DMS53 treated with DMSO at 0.1 percent for 48 hours (cell line): ENCODE measurements at regions not wholly inside any gene's neighbourhood (a gene's known extent, or its start where the extent isn't known, plus 50 kb on each side); places are given as distances from the start of the nearest gene placed in this dataset.
"Not testable (repeated sequence)": the region's sequence is repeated elsewhere in the genome, so short reads cannot be mapped to it uniquely, and the experiment has no call there.

Source experiments
- DNase-seq: peaks from one replicate; lab custom pipeline; 2025; ENCODE audit not compliant: unreplicated experiment; lab: John Stamatoyannopoulos, UW

DNA sequence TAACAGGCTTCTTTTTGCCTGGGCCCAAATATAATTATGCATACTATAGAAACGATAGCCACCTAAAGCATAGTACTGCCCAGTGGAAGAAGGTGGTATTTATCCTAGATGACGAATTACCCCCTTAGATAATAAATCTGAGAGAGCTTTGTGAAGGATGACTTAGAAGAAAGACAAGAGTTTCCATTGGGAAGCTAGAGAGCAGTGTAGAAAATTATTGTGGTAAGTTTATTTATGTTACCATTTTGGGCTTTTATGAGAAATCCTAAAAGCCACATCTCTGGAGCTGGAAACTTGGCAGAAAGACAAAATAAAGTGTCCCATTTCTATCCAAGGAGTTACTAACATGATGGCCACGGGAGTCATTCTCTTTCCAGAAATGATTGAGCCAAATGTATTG lies 172.0 kb upstream of the SEMA6A start:
- DNase-seq, result no peak

DNA sequence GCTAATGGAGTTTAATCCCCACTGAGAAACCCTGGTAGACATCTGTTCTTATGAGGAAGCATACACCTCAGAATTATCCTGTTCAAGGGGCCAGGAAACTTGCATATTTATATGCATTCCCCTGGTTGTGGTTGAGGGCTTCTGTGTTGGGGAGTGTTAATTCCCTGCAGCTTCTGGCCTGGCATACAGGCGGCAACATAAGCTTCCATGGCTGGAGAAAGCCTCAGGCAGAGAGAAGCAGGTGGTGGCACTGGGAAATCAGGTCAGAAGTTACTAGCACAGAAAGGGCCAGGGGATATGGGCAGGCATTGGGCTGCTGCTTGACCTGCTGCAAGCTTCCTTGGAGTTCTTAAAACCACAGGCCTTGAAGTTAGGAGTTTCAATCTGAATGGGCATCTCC lies 166.1 kb upstream of the SEMA6A start:
- no peak for DNase-seq

DNA sequence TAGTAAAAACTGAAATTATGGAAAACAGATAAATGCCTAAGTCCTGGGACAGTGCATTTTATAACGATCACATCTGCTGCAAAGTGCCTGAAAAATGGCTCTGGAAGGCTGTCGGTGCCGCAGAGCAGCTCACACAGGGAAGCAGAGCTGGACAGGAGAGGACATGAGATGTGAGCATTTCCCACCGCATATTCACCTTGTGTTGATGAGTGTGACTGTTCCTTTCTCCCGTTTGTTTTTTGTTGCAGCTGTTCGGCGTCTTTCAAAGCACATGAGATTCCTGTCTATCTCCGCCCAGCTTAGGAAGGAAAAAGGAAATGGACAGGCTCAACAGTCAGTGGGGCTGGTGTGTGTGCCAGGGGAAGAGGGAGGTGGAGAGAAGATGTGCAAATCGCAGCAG lies 164.9 kb upstream of the SEMA6A start:
- no peak for DNase-seq

DNA sequence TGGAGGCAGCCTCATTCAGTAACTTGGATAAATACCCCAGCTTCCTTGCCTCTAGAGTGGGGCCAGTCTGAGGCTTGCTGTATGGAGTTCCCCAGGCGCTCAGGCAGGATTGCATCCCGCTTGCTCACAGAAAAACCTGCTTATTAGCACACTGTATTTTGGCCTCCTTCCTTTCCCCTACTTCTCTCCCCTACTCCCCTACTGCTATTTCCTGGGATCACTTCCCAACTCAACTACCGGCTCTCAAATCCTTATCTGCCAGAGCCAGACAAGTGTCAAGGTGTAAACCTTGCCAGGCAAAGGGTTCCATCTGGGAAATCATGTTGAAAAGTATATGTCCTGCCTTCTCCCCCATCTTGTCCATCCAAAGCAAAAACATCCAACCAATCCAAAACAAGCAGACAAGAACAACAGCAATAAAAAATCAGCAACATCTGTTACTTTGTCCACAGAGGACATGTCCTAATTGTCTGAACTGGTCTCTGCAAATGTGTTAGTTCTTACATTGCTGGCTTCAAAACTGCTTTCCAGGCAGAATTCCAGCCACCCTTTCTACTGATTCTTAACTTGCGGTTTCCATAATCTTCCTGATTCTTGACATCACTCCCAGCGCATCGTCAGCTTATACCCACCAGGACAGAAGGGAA lies 164.1 kb upstream of the SEMA6A start:
- no peak for DNase-seq

DNA sequence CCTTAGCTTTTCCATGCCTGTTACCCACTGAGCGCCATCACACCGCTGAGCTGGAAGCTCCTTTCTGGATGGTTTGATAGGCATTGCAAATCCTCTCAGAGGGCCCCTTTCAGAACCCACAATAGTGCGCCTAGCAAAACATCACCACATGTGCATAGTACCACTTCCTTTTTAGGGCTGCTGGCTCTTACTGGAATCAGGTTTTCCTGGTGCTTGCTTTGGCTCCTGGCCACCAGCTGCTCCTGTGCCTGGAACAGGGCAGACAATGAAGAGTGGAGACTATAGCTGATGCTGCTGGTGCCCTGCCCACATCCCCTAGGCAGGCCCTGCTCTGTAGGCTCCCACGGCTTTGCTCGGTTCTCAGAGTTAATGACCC lies 163.6 kb upstream of the SEMA6A start:
- DNase-seq, result no peak

DNA sequence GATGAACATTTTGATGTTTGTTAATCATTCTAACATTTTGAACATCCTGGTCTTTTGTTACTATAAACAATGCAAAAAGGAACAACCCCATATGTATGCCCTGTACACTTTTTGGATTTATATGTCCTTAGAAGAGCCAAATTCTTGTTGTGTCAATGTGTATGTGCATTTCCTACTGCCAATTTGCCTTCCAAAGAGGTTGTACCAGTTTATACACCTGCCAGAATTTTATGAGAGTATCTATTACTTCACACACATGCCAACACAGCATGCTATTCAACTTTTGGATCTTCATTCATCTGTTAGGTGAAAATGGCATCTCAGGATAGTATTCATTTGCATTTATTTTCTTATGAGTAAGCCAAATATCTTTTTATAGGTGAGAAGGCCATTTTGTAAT lies 162.0 kb upstream of the SEMA6A start:
- DNase-seq, result no peak

DNA sequence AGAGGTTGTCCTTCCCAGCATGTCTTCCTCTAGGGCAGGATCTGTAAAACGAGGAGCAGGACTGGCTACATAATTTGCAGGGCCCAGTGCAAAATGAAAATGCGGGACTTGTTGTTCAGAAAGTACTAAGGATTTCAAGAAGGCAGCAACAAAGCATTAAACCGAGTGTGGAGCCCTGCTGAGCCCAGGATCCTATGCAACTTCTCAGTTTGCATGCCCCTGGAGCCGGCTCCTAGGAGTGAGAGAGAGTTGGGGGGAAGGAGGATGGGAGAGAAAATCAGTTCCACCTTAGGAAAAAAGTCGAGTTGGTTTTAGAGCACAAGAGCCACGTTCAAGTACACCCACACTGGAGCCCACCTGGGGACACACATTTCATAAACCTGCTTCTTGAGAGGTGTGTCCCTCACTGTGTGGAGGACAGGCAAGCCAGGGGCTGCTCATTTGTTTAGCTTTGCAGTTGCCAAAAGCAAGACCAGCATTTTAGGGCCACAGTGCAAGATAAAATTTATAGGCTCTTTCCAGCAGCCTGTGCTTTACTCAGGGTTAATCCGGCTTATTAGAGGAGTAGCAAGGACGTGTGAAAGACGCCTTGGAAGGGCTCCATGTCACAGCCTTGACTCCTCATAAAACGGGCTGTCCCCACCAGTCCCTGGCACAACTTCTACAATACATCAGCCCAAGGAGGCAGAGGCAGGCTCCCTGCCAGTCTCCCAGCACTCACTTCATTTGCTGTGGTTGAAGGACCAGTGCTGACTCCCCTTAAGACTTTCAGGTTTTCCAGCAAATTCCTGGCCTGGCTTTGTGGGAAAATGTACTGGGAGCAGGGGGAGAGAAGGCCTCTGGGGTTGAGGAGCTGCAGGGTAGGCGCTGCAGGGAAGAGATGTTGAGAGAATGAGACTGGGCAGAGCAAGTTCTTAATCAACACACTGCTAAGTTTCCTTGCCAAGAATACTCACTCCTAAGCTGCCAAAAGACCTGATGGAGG lies 159.7 kb upstream of the SEMA6A start:
- DNase-seq, result no peak

DNA sequence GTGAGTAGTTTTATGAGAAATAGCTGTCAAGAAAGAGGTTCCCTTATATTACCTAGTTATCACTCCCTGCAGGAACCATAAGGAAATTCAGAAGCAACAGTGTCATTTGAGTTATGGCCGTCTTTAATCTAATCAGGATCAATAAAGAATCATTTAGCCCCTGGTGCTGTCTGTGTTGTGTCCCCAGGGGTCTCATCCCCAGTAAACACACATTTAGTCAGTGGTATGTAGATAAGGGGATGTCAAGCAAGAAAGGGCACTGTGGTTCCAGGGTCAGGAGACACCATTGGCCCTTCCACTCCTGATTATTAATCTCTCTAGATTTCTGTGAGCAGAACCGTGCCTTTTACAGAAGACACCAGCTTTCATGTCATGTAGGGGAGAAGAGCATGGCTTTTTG lies 158.0 kb upstream of the SEMA6A start:
- DNase-seq, result no peak

DNA sequence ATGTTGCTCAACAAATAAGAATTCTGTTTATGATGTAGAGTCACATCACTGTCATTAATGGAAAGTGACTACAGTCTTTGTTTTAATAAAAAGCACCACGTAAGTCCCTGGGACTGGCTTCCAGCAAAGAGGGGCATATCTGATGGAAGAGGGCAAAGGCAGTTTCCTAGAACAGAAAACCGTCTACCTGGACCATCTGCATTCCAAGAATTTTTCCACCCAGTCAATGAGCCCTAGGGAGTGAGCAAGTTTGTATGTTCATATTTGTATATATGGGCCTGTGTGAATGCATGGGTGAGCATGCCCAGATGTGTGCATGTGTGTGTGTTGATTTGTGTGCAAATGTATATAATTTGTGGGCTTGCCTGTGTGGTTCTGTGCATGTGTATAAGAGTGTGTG lies 156.8 kb upstream of the SEMA6A start:
- no peak for DNase-seq

DNA sequence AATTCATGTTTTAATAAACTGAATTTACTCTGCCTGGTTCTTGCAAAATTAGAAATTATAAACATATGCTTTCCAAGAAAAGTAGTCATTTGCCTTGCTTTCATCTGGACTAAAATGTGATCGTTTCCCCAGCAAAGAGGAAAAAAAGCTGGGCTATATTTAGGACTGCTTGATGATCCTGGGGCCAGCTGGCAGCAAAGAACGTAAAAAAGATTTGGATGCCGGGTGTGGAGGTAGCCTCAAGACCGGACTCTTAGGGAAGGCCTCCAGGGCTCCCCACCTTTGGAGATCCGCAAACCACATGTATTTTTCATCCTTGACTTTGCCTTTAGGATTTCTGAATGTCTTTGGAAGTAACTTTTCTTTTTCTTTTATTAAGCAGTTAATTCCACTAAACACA lies 156.1 kb upstream of the SEMA6A start:
- no peak for DNase-seq

DNA sequence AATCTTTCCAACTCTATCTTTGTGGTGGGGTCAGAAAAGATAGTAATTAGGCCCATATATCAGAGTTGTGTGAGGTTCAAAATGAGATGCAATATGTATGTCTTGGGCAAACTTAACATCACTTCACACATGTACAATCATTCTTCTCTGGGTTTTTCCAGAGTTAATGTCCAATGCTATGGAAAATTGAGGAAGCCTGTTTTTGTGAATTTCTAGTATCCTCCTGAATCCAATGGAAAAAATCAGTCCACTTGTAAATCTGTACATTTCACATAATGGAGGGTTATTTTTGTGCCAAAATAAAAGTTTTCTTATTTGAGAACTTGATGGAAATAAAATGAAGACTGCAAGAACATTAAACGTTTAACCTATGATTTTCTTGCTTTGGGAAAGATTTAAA lies 155.6 kb upstream of the SEMA6A start:
- no peak for DNase-seq

DNA sequence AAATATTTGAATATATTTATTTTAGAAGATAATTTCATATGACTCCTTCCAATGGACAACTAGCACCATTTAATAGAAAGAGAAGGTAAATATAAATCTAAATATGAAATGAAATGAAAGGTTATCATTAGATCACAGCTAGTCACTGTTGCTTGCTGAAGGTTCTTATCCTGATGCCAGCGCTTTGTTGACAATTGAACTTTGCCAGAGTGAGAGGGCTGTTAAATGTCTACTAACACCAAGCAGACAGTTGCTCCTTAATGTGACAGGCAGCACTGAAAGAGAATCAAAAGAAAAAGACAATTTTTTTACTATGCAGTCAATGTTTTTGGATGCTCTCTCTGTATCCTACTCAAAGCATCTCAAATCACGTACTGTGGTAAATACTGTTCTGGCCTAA lies 152.6 kb upstream of the SEMA6A start:
- no peak for DNase-seq

DNA sequence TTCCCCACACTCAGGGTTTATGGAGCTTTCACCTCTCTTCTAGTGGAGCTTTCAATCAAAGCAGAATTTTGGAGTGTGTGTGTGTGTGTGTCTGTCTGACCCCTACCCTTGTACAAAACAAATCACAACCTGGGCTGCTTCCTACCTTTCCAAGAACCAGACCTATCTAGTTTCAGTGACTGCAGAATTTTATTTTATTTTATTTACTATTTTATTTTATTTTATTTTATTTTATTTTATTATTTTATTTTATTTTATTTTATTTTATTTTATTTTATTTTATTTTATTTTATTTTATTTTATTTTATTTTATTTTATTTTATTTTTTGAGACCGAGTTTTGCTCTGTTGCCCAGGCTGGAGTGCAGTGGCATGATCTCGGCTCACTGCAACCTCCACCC lies 151.6 kb upstream of the SEMA6A start:
- not testable (repeated sequence) for DNase-seq

DNA sequence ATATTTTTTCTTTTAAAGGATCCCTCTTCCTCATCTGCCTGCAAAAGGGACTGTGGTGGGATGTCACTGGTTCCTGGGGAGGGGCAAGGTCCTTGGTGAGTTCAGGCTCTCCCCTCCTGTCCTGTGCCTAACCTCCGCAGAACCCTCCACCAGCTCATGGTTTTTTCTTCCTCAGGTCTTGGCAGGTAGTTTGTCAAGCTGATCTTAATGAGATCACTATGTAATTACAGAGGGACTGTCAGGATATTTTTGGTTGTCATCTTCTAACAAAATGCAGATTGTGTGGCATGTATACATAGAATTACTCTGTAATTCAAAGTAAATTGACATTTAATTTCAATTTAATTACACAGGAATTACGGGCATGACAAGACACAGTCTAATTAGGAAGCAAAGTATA lies 150.3 kb upstream of the SEMA6A start:
- no peak for DNase-seq

DNA sequence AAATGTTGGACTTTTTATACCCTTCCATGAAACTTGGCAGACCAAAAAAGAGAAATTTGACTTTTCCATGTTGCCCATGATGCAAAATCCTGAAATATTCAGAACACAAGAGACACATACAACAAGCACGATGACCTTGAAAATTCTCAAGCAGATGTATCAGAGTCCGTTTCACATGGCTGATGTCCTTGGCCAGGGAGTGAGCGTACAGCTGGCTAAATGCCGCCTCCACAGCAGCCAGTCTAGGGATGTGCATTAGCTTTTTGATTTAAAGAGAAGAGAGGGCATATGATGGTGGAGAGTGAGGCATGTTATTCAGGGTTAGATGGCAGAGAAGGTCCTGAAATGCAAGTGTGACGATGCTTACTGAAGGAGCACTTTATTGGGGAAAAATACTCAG lies 148.0 kb upstream of the SEMA6A start:
- DNase-seq, result no peak

DNA sequence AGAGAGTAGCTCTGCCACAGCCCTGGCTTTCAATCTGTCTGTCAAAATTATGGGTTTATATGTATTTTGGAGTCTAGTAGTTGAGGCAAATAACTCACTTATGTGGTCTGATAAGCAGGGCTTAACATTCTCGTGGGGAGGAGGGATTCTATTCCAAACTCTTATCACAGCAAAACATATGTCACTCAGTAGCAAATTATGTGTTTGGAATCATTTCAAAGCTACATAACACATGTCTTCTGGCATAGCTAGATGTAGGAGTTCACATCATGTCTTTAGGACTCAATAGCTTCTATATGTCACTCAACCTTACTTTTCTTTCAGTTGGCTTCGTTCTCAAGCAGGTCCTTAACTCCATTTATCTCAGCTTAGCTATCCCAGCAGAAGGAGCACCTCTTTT lies 144.5 kb upstream of the SEMA6A start:
- no peak for DNase-seq

DNA sequence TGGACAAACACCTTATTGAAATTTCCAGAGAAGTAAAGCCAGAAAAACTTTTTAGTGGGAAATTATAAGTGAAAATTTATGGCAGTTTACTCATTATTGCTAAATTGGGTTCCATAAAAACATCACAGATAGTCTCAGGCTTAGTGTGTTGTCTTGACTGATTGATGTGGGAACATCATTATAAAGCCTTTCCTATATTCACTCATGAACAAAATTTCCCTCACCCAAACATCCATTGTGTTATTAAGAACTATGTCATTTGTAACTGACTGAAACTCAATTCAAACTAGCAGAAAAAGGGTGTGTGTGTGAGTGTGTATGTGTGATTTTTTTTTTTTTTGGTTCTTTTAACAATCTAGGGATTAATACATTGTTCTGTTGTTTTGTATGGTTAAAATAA lies 143.7 kb upstream of the SEMA6A start:
- DNase-seq, result no peak

DNA sequence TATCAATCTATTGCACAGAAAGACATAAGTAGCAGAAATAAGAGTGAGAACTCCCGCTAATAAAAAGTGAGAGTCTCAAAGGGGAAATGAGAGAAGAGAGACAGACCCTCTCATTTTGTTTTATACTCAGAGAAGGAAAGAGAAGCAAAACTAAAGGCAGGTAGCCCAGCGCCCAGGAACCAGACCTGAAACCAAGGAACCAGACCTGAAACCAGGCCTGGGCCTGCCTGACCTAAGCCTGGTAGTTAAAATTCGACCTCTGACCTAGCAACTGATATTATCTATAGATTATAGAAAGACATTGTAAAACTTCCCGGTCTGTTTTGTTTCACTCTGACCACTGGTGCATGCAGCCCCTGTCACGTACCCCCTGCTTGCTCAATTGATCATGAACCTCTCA lies 134.5 kb upstream of the SEMA6A start:
- no peak for DNase-seq

DNA sequence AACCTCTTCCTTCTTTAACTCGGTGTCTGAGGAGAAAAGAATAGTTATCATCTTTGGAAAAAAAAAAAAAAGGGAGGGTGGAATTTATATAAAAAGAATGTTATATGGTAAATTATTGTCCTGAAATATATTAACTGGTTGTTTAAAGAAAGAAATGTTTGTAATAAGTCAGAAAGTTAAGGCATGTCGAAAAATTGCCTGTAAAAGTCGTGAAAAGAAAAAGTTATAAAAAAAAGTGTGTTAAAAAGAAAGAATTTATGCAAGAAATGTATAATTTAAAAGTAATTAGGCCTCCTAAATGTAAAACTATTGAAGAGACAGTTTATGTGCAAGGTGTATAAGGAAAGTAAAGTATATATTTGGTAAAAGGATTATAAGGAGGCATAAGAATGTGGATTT lies 130.5 kb upstream of the SEMA6A start:
- not testable (repeated sequence) for DNase-seq

DNA sequence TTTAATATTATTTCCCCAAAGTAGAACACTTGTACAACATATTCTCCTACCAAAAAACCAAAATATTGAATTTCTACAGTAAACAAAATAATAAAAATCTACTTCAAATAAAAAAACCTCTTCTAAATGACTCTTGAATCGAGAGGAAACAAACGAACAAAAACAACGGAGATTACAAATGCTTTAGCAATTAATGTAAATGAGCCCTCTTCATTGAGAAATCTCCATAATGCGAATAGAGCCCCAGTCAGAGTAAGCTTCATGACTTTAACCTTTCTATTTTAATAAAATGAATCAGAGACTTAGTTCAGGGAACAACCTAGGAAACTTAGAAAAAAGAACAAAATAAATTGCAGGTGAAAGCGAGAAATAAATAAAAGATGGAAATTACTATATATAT lies 129.3 kb upstream of the SEMA6A start:
- DNase-seq, result no peak

DNA sequence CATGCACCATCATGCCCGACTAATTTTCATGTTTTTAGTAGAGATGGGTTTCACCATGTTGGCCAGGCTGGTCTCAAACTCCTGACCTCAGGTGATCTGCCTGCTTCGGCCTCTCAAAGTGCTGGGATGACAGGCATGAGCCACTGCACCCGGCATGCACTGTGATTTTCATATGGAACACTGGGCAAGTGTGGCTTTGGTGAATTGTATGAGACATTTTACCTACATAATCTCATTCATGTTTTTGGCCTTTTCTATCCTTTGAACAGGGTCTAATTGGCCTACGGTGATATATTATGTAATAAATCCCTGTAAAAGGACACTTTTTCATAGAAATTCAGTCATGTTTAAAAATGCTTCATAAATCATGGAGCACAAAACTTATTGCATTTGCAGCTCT lies 128.7 kb upstream of the SEMA6A start:
- DNase-seq, result no peak

DNA sequence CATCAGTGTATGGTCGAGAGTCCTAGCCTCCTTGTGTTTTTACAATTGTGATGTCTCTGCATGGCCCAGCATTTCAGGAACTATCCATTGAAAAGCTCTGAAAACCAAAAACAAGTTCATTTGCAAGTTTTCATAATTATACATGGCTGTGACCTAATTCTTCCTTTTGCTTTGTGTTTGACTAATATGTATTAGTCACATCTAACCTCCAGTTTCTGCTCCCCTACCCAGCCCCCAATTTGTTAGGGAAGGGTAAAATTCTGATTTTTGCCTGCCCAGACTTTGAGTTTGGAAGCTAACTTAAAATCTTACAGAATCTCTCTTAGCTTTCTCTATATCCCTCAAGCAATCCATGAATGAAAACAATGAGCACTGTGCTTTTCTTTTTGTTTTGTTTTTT lies 128.2 kb upstream of the SEMA6A start:
- DNase-seq, result no peak

DNA sequence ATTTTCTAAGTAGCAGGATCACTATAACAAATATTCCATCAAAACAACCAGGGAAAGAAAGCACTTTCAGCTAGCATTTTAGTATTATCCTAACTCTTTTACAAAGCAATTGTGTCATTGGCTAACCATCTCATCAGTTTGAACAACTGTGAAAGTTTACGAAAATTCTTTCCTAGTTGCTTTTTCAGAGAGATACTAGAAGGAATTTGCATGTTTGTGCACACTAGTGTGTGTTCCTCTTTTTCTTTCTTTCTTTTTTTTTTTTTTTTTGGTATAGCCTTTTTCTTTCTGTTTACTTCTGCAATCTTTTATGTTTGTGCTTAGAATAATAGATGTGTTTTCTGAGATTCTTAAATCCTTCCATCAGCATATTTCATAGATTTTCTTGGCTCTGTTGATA lies 124.7 kb upstream of the SEMA6A start:
- DNase-seq, result no peak
